ENCODE measurements at regions not wholly inside any gene's neighbourhood (a gene's known extent, or its start where the extent isn't known, plus 50 kb on each side); places are given as distances from the start of the nearest gene placed in this dataset.

DNA sequence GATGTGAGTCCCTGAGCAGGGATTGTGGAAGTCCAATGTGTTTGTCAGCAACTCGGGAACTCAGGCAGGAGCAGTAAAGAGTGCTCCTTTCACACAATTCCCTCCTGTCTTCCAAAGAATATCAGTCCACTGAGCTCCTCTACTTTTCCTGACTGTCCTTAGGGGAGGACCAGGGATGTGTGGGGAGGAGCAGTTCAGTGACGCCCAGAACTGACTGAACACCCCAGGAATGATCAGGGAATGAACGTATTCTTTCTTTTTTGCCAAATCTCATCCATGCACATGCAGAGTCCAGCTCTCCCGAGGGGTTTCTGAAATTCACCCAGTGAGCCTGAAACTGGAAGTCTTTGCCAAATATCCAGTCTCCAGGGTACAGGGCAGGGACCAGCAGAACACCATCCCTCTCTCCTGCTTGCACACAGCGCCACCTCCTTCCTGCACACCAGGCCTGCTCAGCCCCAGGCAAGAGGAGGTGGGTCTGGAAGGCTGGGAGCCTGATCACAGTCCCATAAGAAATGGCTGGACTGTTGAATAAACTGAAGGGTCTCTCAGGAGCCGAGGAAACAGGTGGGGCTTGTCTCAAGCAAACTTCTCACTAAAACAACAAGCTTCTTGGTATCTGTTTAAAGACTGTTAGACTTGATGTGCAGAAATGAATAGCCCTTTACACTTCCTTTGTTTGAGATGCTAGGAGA, 294.7 kb downstream of the C7orf25 start:
- no peak for DNase-seq

DNA sequence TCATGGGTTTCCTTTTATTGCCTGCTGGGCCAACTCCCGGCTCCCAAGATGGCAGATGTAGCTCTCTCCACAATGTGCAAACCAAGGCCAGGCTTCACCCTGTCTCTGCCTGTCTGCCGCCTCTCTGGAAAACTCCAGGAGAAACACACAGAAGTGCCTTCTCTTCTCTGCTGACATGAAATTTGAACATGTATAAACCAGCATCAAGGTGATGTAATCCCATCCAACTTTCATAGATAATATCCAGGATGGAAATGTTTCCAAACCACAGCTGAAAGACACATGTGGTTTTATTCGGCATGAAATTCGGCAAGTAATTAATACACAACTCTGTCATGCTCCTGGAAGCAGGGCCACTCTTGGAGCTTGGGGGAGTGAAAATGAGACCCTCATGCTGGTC, 297.2 kb downstream of the C7orf25 start:
- no peak for DNase-seq

DNA sequence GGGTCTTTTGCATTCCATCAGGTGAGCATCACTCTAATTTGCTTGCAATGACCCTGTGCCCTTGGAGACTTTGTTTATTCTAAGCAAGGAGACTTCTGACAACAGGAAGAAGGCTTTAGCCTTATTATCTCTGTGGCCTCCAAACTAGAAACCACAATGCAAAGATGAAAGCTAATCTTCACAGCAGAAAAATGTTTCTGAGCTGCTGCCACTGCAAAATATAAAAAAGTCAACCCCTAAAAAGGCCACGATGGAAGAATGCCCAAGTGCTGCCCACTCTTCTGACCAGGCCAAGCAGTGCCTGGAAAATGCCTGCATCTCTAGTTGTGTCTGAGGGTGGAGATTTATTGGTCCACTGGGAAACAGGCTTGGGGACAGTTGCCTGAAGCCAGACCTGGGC, 299.9 kb downstream of the C7orf25 start:
- DNase-seq, result no peak

DNA sequence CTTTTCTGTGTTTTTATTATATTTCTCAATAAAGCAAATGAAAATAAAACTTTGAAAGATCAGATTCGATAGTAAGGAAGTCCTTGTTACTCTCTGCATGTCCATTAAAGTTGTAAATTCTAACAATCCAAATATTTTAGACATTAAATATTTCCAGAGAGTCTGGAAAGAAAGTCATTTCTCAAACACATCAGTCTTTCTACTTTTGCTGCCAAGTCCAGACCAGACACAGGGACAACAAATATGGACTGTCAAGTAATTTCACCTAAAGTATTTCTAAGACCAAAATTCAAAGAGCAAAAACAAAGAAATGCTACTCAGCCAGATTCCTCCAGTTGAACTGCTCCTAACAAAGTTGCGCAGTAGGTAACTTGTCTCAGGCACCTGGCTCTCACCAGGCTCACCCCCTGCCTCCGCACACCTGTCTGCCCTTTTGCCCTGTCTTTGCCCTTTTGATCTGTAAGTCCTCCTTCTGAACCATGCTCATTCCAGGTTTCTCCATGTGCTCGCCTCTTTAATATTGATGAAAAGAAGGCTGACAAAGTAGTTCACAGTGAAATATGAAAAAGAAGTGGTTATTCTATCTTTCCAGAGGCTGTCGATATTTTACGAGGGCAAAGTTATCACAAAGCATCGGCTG, 300.5 kb downstream of the C7orf25 start:
- no peak for DNase-seq

DNA sequence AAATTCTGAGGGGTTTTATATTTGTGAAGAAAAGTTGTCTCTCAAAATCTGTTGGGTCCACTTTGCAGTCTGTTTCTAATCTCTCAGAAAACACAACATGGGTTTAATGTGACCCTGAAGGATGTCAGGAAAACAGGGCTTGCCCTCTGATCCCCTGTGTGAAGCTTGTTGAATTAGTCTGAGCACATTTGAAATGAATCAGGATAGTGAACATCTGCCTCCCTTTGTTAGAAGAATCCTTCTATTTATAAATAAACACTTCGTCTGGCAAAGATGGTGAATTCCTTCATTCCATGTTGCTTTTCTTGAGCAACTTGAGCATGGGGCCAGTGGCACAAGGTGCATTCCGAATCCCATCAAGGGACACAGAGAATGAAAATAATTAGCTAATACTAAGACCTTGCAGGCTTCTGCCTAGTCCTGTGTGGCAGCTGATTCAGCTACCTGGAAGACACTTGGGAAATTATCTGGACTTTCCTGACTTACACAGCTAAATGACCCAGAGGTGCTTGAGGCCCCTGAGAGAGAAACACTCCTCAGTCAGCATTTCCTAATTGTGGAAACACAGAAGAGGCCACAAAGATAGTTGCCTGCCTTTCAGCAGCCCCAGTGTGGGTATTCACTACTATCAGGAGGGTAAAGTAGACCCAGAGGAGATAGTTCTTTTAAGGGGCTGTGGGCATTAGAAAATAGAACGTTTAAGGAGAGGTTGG, 305.5 kb downstream of the C7orf25 start:
- DNase-seq, result no peak

DNA sequence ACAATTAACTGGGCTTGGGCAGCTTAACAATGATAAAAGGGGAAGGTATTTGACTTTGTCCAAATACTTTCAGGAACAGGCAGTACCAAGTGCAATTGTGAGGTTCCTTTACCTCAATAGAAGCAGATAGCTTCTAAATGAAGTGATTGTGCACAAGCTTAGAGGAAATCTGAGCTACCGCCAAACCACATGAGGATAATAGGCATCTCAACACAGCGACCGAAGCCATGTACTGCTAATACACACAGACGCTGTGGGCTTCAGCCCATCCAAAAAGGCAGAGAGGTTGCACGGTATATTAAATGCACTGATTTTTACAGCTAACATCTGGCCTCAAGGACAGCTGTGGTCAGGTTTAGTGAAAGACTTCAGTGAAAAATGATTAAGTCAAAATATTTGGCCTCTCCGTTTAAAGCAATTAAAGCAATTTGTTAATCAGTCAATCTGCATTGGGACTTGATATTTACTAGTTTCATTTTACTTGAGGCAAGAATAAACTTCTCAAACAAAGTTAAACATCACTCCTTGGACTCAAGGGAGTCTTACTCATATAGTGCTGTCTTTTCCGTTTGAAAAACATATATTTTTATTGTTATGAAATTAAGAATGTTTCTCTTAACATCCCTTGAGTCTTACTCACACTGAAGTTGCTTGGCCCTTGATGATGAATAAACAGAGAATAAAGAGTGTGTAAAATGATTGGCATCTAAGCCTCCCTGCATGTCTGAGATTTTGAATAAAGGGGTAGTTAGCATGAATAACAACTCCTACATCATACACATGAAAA, 306.3 kb downstream of the C7orf25 start:
- no peak for DNase-seq

DNA sequence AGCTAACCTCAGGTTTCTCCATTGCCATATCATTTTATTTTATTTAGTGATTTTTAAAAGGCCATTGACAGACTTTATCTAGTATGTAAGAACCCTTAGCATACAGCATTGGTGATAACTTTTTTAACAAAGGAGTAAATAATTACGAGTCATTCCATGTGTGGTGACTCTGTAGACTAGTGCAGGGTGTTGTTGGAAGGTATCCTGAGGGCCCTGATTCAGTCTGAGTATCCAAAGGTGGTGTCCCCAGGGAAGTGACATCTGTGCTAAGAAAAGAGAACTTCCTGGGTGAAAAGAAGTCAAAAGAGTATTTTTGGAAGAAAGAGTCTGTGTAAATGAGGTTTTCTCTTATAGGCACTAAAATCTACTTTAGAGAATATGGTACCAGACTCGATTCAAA, 308.4 kb downstream of the C7orf25 start:
- DNase-seq, result no peak

DNA sequence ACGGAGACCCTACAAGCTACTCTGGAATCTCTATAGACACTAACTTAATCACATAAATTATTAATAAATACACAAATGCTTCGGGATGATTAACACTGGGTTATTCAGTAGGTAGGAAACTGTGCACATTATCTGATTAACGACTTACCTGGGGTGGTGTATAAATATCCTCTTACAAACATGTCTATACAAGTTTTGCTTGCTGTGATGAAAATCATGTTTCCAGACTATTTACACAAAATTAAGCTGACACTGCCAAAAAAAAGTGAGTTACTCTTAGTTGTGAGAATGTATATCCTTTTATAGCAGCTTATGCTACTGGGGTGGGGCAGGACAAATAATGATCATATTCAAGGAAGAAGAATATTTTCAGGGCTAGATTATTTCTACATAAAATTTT, 314.6 kb downstream of the C7orf25 start:
- DNase-seq, result no peak

DNA sequence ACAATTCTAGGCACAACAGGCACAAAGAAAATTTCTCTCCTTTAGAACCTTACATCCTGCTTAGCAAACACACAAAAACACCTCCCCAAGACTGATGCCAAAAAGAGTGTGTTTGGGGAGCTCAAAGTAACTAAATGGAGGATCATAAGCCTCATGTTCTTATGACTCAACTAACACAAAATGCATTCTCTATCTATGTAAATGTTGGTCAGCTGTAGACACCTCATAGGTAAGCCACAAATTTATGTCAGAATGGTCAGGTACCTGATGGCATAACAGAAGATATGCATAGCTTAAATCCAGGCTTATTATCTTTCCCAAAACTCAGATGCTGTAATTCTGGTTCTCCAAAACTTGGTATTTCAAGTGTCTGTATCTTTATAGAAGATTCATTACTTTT, 315.1 kb downstream of the C7orf25 start:
- no peak for DNase-seq

DNA sequence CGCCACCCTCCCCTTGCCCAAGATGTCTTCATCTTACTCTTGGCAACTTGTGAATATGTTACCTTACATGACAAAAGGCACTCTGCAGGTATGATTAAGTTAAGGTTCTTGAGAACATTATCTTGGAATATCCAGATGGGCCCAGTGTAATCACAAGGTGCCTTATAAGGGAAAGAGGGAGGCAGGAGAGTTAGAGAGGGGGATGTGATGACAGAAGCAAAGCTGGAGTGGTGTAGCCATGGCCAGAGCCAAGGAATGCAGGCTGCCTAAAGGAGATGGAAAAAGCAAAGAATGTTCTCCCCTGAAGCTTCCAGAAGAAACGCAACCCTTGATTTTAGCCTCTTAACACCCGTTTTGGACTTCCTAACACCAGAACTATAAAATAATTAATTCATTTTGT, 318.0 kb downstream of the C7orf25 start:
- no peak for DNase-seq

DNA sequence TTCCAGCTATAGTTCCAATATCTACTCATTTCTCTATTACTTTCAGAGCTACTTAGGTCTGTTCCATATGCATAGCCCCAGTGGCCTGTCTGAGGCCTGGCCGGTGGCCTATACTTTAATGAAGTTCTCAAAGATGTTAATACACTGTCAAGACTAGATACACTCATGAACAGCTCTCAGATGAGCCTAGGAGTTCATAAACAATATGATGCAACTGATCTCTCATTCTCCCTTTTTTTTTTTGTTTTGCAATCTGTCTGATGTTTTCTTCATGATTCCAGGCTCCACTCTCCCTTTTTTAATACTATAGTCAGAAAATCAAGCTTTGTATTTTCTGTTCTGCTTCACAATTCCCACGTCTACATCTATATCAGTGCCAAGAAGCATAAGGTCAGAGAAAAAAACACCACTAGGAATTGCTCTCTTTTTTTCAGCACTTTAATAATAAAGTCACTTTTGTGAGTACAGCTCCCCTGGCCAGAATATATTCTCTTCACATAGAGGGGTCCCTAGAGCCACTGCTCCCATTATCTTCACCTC, 321.0 kb downstream of the C7orf25 start:
- DNase-seq, result no peak

DNA sequence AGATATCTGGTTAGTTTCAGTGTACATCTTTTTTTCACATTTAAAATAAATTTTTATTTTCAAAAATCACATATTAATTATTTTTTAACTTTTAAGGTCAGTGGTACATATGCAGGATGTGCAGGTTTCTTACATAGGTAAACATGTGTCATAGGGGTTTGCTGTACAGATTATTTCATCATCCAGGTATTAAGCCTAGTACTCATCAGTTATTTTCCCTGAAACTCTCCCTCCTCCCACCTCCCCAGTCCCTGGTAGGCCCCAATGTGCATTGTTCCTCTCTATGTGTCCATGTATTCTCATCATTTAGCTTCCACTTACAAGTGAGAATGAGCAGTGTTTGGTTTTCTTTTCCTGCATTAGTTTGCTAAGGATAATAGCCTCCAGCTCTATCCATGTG, 323.0 kb downstream of the C7orf25 start:
- no peak for DNase-seq

DNA sequence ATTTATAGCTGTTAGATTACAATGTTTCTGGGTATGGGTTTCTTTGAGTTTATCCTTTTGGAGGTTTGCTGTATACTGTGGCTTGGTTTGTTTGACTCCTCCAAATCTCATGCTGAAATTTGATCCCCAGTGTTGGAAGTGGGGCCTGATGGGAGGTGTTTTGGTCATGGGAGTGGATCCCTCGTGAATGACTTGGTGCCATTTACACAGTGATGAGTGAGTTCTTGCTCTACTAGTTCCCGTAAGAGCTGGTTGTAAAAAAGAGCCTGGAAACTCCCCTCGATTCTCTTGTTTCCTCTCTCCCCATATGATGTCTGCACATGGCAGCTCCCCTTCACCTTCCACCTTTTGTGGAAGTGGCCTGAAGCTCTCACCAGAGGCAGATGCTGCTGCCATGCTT, 324.1 kb downstream of the C7orf25 start:
- no peak for DNase-seq

DNA sequence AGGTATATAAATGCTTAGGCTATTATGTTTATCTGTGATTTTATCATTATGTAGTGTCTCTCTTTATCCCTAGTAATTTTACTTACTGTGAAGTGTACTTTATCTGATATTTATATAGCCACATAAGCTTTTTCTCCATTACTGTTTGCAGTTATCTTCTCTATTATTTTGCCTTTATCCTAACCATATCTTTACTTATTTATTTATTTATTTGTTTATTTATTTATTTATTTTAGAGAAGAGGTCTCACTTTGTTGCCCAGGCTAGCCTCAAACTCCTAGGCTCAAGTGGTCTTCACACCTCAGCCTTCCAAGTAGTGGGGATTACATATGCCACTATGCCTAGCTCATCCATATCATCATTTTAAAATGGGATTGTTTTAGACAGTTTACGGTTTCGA, 331.8 kb downstream of the C7orf25 start:
- DNase-seq, result no peak

DNA sequence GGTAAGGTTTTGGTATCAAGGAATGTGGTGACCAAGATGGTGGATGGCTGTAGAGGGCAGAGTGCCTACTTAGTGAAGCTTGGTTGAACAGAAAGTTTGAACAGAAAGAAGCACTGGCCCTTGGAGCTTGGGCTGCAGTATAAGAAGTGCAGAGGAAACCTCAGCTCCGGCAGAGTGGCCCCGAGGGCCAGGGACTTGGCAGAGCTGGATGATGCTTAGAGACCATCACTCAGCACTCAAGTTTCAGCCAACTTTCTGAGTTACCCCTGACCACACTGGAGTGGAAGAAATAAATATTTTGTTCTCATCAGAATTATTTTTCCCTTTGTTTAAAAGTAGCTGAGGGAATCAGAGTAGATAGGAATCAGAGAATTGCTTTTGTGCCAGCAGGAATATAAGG, 336.7 kb downstream of the C7orf25 start:
- DNase-seq, result no peak

DNA sequence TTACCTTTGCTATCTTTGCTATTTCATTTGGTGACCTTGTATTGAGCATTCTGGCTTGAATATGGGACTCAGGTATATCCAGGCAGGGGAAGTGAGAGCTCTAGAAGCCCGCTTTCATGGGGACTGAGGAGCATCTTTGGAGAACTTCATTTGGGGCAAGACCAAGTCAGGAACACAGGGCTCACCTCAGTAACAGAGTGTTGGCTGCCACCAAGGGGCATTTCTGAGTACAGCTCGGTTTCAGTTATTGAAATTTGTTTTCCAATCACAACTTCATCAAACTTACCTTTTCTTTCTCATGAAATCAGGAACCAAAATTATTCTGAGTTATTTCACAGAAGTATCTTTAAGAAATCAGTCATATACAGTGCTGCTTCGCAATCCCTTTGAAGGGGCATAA, 337.2 kb downstream of the C7orf25 start:
- DNase-seq, result no peak

DNA sequence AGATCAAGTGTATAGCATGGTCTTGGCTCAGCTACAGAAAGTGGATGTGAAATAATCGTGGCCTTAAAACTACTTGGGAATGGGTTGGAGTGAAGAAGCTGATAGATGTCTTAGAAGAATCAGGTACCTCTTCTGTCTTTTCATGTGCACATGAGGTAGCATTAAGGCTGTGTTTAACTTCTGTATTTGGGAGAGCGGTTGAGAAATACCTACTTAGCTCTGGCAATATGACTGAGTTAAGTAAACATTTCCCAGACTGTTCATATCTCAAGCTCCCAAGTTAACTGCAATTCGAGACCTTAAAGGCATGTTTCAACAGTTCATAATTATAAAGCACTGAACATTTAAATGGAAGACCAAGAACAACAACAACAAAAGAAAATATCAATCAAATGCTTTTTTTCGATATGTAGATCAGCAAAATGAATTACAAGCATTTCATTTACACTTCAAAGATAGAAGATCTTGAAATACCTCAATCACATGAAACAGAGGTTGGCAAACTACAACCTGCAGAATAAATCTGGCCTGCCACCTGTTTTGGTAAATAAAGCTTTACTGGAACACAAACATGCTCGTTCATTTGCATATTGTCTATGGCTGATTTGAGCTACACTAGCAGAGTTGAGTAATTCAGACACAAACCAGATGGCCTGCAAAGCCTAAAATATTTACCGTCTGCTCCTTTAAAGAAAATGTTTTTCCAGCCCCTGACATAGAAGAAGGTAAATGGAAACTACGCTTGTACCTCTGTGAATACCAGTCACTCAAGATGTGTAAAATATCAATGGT, 337.1 kb upstream of the GLI3 start:
- DNase-seq, result no peak

DNA sequence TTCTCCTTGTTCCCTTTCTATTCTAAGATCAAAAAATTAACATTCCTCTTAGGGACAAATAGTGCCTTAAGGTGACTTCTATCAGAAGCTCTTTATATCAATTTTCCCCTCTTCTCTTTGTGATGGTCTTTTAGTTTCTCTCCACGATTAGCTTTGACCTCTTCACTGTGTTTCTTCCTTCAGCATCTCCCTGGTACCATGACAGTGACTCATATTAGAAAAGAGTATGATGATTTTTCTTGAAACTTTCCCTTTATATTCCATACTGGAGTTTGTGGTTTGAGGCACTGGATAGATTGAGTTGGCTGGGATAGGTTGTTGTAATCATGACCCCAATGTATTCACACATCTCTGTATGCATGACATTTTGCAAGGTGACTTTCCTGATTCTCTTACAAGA, 335.6 kb upstream of the GLI3 start:
- no peak for DNase-seq

DNA sequence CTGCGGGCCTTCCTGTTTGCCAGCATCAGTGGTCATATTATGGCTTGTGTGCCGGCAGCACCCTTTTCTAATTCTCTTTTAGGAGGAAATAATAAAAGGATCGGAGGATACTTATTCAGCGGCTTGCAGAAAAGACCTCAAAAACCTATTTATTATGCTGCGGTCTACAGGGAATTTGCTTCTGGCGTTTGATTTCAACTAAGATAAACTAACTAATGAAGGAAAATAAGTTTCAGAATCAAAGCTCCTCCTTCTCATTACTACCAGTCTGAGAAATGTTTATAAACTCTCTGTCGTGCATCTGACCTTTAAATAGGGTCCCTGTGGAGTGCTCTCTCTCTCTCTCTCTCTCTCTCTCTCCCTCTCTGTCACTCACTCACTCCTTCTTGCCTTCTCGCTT, 335.0 kb upstream of the GLI3 start:
- no peak for DNase-seq

DNA sequence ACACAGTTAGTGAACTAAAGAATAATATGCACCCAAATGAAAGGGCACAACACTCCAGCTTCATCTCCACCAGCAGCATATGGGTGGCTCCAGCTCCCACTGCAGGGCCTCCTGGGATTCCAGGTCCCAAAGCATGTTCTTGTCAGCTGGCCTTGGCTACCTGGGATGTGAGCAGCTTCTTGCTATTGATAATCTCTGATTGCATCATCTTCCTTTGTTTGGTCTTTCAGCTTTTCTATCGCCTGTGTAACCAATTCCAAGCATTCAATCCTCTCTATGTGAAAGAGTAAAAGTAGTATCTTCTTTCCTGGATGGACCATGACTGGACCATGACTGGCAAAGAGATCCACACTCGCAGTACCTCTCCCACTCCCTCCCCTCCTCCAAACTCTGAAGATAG, 333.9 kb upstream of the GLI3 start:
- no peak for DNase-seq

DNA sequence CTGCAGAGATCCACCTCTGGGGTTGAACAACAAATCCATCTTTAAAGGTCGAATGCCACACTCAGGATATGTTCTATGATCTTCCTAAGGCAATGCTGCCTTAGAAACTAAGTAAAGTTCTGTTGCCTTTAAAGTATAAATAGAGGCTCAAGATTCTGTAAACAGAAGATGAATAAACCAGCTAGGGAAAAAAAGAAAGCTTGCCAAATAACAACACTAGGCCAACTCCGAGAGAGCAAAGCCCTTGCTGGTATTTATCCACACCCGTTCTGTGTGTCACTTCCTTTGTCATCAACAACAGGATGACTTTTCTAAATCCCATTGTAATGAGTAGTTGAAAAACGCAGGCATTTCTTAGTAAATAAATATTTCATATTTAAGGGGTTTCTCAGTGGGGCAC, 330.0 kb upstream of the GLI3 start:
- DNase-seq, result no peak

DNA sequence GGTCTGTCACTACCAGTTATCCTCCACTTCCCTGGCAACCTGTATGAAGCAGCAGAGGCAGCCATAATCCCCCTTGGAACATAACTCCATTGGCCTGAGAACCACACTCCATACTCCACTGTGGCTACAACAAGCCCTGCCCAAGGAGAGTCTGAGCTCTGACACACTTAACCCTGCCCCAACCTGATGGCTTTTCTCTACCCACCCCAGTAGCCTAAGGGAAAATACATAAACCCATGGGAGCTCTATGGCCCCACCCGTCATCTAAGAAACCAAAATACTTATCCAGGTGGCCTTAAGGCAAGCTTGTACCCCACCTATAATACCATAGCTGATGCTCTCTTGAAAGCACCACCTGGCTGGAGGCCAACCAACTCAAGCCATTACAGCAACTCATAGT, 324.8 kb upstream of the GLI3 start:
- no peak for DNase-seq

DNA sequence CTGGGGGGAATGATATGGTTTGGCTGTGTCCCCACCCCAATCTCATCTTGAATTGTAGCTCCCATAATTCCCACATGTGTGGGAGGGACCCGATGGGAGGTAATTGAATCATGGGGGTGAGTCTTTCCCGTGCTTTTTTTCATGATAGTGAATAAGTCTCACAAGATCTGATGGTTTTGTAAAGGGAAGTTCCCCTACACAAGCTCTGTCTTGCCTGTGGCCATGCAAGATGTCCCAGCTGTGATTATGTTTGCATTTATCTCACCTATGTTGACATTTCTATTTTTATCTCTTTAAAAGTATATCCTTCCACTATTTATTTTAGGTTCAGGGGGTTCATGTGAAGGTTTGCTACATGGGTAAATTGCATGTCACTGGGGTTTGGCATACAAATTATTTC, 323.9 kb upstream of the GLI3 start:
- no peak for DNase-seq
